Esophagus muscularis mucosa (tissue), 3 donors: ENCODE measurements at regions not wholly inside any gene's neighbourhood (a gene's known extent, or its start where the extent isn't known, plus 50 kb on each side); places are given as distances from the start of the nearest gene placed in this dataset.

Source experiments
- POLR2A ChIP-seq: fragments of 450-650 bp; IDR thresholded peaks from one replicate; pipeline ENCODE4 v1.6.1; 2017; ENCODE audit warnings: antibody characterized with exemption, moderate library complexity, mild to moderate bottlenecking, low read depth
- TF ChIP-seq, protein P1 (sequence below), 3 experiments: fragments of 200-600 bp in 2 of 3; fragments of 450-650 bp in 1 of 3; sonication (generic) in 2 of 3; IDR thresholded peaks; one replicate each; pipeline ENCODE4 v1.5.1; 2017 to 2019; ENCODE audit warnings: antibody characterized with exemption in 3 of 3, mild to moderate bottlenecking in 2 of 3, moderate library complexity in 1 of 3

DNA sequence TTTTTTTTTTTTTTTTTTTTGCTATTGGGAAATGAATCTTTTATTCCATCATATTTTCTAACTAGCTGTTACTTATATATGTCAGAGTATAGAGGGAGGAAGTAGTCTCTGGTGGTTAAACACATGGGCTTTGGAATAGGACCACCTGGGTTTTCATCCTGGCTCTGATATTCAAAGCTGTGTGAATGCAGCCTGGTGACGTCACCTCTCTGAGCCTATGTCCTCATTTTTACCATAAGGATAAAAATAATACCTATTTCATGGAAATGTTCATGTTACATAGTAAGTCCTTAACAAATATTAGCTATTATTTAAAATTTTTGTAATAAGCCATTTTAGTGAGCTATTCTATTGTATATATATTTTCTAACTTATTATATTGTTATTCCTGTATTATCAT lies 58.8 kb upstream of the TOX2 start:
- TF ChIP-seq, protein P1, sequence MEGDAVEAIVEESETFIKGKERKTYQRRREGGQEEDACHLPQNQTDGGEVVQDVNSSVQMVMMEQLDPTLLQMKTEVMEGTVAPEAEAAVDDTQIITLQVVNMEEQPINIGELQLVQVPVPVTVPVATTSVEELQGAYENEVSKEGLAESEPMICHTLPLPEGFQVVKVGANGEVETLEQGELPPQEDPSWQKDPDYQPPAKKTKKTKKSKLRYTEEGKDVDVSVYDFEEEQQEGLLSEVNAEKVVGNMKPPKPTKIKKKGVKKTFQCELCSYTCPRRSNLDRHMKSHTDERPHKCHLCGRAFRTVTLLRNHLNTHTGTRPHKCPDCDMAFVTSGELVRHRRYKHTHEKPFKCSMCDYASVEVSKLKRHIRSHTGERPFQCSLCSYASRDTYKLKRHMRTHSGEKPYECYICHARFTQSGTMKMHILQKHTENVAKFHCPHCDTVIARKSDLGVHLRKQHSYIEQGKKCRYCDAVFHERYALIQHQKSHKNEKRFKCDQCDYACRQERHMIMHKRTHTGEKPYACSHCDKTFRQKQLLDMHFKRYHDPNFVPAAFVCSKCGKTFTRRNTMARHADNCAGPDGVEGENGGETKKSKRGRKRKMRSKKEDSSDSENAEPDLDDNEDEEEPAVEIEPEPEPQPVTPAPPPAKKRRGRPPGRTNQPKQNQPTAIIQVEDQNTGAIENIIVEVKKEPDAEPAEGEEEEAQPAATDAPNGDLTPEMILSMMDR (IDR thresholded peaks at IDR 0.05) = no peak
- TF ChIP-seq POLR2A = no peak
